Neutrophil (primary cell): ENCODE measurements at regions not wholly inside any gene's neighbourhood (a gene's known extent, or its start where the extent isn't known, plus 50 kb on each side); places are given as distances from the start of the nearest gene placed in this dataset.

Source experiments
- H3K27ac ChIP-seq: fragments of 200-600 bp; sonication (generic); 2 replicates; pipeline ENCODE4 v1.5.1; 2016; ENCODE audit warnings: mild to moderate bottlenecking, moderate library complexity
- H3K27me3 ChIP-seq: fragments of 200-600 bp; sonication (generic); 2 replicates; pipeline ENCODE4 v1.6.0; 2016; ENCODE audit warnings: mild to moderate bottlenecking
- H3K36me3 ChIP-seq: fragments of 200-600 bp; sonication (generic); 2 replicates; pipeline ENCODE4 v1.5.1; 2017
- H3K4me1 ChIP-seq, 2 experiments: fragments of 200-600 bp in 1 of 2; sonication (generic) in 1 of 2; 1 replicate in 1 of 2; 2 replicates in 1 of 2; pipeline versions ENCODE4 v1.5.1 to v1.6.1; 2013 to 2016; ENCODE audit warnings: low read depth in 1 of 2, low read length in 1 of 2, mild to moderate bottlenecking in 1 of 2, moderate library complexity in 1 of 2; ENCODE audit not compliant: control insufficient read depth in 1 of 2, insufficient read depth in 1 of 2
- H3K4me3 ChIP-seq, 2 experiments: fragments of 200-600 bp in 1 of 2; sonication (generic) in 1 of 2; 1 replicate in 1 of 2; 2 replicates in 1 of 2; pipeline ENCODE4 v1.5.1; 2013 to 2016; ENCODE audit warnings: low read depth in 1 of 2, low read length in 1 of 2, mild to moderate bottlenecking in 1 of 2, moderate library complexity in 1 of 2
- H3K9me3 ChIP-seq: fragments of 200-600 bp; sonication (generic); 2 replicates; pipeline ENCODE4 v1.5.1; 2016
- CTCF ChIP-seq: fragments of 200-600 bp; sonication (generic); IDR thresholded peaks from 2 replicates; pipeline ENCODE4 v1.5.1; 2016; ENCODE audit warnings: antibody characterized with exemption

GRCh38 chr5:4983701-4984100 is 156.4 kb upstream of the ADAMTS16 start:
- no peaks in the 10 kb centered on the region for H3K4me1 ChIP-seq
- H3K9me3 ChIP-seq, result no peaks in the 10 kb centered on the region
- no peak for TF ChIP-seq CTCF
- H3K27ac ChIP-seq, result no peak overlapping the region
- no peaks in the 10 kb centered on the region for H3K27me3 ChIP-seq
- H3K36me3 ChIP-seq, result no peaks in the 10 kb centered on the region
- no peak overlapping the region for H3K4me3 ChIP-seq

DNA sequence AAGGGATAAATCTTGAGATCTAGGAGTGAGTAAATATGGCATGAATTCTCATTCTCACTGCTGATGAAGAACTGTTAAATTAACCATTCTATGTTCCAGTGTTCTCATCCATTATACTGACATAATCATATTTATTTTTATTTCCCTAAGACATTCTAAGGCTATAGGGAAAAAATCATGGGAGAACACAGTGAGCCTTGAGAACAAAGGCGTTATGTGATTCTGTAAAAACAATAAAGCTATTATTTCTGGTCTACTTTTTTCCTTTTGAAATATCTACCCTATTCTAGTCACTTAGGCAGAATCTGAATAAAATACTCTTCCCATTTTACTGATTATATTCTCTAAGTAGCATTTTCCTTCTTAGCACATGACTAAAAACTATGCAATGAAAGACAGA is 155.7 kb upstream of the ADAMTS16 start:
- Histone ChIP-seq H3K4me3 (no peak overlapping the region), H3K9me3 (no peaks in the 10 kb centered on the region), H3K27me3 (no peaks in the 10 kb centered on the region), H3K4me1 (no peaks in the 10 kb centered on the region), H3K27ac (no peak overlapping the region), H3K36me3 (no peaks in the 10 kb centered on the region)
- TF ChIP-seq CTCF, result no peak

- H3K27ac ChIP-seq, result no peak overlapping the region
- no peak overlapping the region for H3K4me3 ChIP-seq
- H3K36me3 ChIP-seq, result no peaks in the 10 kb centered on the region
- no peaks in the 10 kb centered on the region for H3K4me1 ChIP-seq
- TF ChIP-seq CTCF, result no peak
- no peaks in the 10 kb centered on the region for H3K27me3 ChIP-seq
- H3K9me3 ChIP-seq, result no peaks in the 10 kb centered on the region
Measured at GRCh38 chr5:4987431-4987830, 152.7 kb upstream of the ADAMTS16 start.

DNA sequence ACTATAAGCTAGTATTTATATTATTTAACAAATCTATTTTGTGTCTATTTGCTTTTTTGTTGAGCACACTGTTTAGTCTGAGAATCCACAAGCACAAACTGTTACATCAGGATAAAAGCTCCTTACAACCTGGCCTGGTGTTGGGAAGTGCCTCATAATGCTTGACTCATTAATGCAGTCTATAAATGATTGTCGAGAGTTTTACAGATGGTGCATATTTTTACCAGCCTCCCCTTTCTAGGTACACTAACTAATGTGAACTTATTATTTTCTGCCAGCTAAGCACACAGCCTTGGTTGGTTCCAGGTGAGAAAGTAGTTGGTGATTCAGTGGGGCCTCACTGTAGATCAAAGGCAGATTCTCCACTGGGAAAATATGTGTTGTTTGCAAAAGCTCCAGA is 151.0 kb upstream of the ADAMTS16 start:
- no peak overlapping the region for H3K4me3 ChIP-seq
- H3K27me3 ChIP-seq, result no peaks in the 10 kb centered on the region
- H3K36me3 ChIP-seq, result no peaks in the 10 kb centered on the region
- no peaks in the 10 kb centered on the region for H3K9me3 ChIP-seq
- no peak for TF ChIP-seq CTCF
- no peak overlapping the region for H3K27ac ChIP-seq
- no peaks in the 10 kb centered on the region for H3K4me1 ChIP-seq

GRCh38 chr5:4990017-4990416 is 150.1 kb upstream of the ADAMTS16 start:
- H3K27me3 ChIP-seq, result no peaks in the 10 kb centered on the region
- H3K36me3 ChIP-seq, result no peaks in the 10 kb centered on the region
- no peak overlapping the region for H3K27ac ChIP-seq
- no peaks in the 10 kb centered on the region for H3K9me3 ChIP-seq
- no peaks in the 10 kb centered on the region for H3K4me1 ChIP-seq
- H3K4me3 ChIP-seq, result no peak overlapping the region
- TF ChIP-seq CTCF, result no peak

- H3K4me3 ChIP-seq, result no peak overlapping the region
- no peaks in the 10 kb centered on the region for H3K36me3 ChIP-seq
- no peak for TF ChIP-seq CTCF
- no peak overlapping the region for H3K27ac ChIP-seq
- no peaks in the 10 kb centered on the region for H3K9me3 ChIP-seq
- no peaks in the 10 kb centered on the region for H3K27me3 ChIP-seq
- no peaks in the 10 kb centered on the region for H3K4me1 ChIP-seq
Measured at GRCh38 chr5:4990462-4990861, 149.7 kb upstream of the ADAMTS16 start.
